Activated CD4-positive, alpha-beta T cell treated with anti-CD3 and anti-CD28 coated beads for 36 hours (primary cell): ENCODE measurements at regions not wholly inside any gene's neighbourhood (a gene's known extent, or its start where the extent isn't known, plus 50 kb on each side); places are given as distances from the start of the nearest gene placed in this dataset.
"Not testable (repeated sequence)": the region's sequence is repeated elsewhere in the genome, so short reads cannot be mapped to it uniquely, and the experiment has no call there.

Source experiments
- ATAC-seq: fragments of 200-7000 bp; cut with Tn5 transposase; one replicate; pipeline ENCODE4 v1.10.0; 2021; ENCODE audit warnings: mild to moderate bottlenecking, moderate library complexity
- CTCF ChIA-PET: fragments of 350-600 bp; sonication (Branson Sonifier 250); formaldehyde crosslinking; loops from one replicate; lab custom pipeline; 2021; ENCODE audit warnings: antibody characterized with exemption; lab: Charles Lee
- POLR2A ChIA-PET: fragments of 350-600 bp; sonication (Branson Sonifier 250); formaldehyde crosslinking; loops from one replicate; lab custom pipeline; 2021; ENCODE audit warnings: antibody characterized with exemption, inconsistent platforms; lab: Charles Lee
- DNase-seq: peaks from one replicate; pipeline ENCODE4 v3.0.0-alpha.2; 2020
- H3K27ac Mint-ChIP-seq: one replicate; pipeline ENCODE4 v1.8.0; 2021; ENCODE audit warnings: mixed read lengths
- H3K27me3 Mint-ChIP-seq: one replicate; pipeline ENCODE4 v1.8.0; 2021; ENCODE audit warnings: mixed read lengths
- H3K36me3 Mint-ChIP-seq: one replicate; pipeline ENCODE4 v1.8.0; 2021; ENCODE audit warnings: low read depth, mixed read lengths
- H3K4me1 Mint-ChIP-seq: one replicate; pipeline ENCODE4 v1.8.0; 2021; ENCODE audit warnings: mixed read lengths
- H3K4me3 Mint-ChIP-seq: one replicate; pipeline ENCODE4 v1.8.0; 2021; ENCODE audit warnings: mild to moderate bottlenecking, moderate library complexity, mixed read lengths
- H3K9me3 Mint-ChIP-seq: one replicate; pipeline ENCODE4 v1.8.0; 2021; ENCODE audit warnings: low read depth, mixed read lengths
- intact Hi-C, 2 experiments: fragments of 100-400 bp; cut with DNase I in 1 of 2; cut with micrococcal nuclease in 1 of 2; formaldehyde crosslinking; loops; one replicate each; pipeline versions ENCODE4 v1.14.2 to v1.15.1; 2022 to 2024; cut with DNase I, micrococcal nuclease

- ATAC-seq (no peak), DNase-seq (no peak)
- intact Hi-C loops, result no loop called here
- Mint-ChIP-seq H3K4me1 (no peaks in the 10 kb centered on the region), H3K27ac (no peak overlapping the region), H3K4me3 (no peak overlapping the region), H3K27me3 (no peaks in the 10 kb centered on the region), H3K36me3 (no peaks in the 10 kb centered on the region), H3K9me3 (no peaks in the 10 kb centered on the region)
- ChIA-PET CTCF (no interaction called here), POLR2A (no interaction called here)
Measured at GRCh38 chr4:27368781-27369180, 508.1 kb downstream of the STIM2 start.

- intact Hi-C loops, result no loop called here
- DNase-seq (no peak), ATAC-seq (no peak)
- CTCF ChIA-PET, result no interaction called here
- POLR2A ChIA-PET, result no interaction called here
- Mint-ChIP-seq H3K4me3 (no peak overlapping the region), H3K9me3 (peaks cover 2% of the 10 kb centered on the region), H3K27ac (no peak overlapping the region), H3K4me1 (no peaks in the 10 kb centered on the region), H3K36me3 (no peaks in the 10 kb centered on the region), H3K27me3 (no peaks in the 10 kb centered on the region)
Measured at GRCh38 chr4:27381815-27382214, 521.2 kb downstream of the STIM2 start.

- H3K4me3 Mint-ChIP-seq, result no peak overlapping the region
- POLR2A ChIA-PET, result no interaction called here
- no peaks in the 10 kb centered on the region for H3K27me3 Mint-ChIP-seq
- intact Hi-C loops, result no loop called here
- H3K4me1 Mint-ChIP-seq, result no peaks in the 10 kb centered on the region
- H3K9me3 Mint-ChIP-seq, result no peaks in the 10 kb centered on the region
- H3K36me3 Mint-ChIP-seq, result no peaks in the 10 kb centered on the region
- no peak for DNase-seq
- ATAC-seq, result no peak
- CTCF ChIA-PET, result interaction anchor here (0.5 kb wide), 1 partner anchor 265 kb away, joined by 3 read pairs; no protein-coding TSS in a partner anchor
- H3K27ac Mint-ChIP-seq, result no peak overlapping the region
Measured at GRCh38 chr4:27387711-27388110, 527.1 kb downstream of the STIM2 start.

- Mint-ChIP-seq H3K27me3 (no peaks in the 10 kb centered on the region), H3K4me3 (no peak overlapping the region), H3K9me3 (peaks cover 9% of the 10 kb centered on the region), H3K36me3 (no peaks in the 10 kb centered on the region), H3K4me1 (no peaks in the 10 kb centered on the region), H3K27ac (no peak overlapping the region)
- CTCF ChIA-PET, result interaction anchor here (0.9 kb wide), 1 partner anchor 349 kb away, joined by 3 read pairs; no protein-coding TSS in a partner anchor
- POLR2A ChIA-PET, result no interaction called here
- no peak for ATAC-seq
- intact Hi-C loops, result no loop called here
- no peak for DNase-seq
Measured at GRCh38 chr4:27397886-27398285, 537.2 kb downstream of the STIM2 start.

- H3K9me3 Mint-ChIP-seq, result peaks cover 9% of the 10 kb centered on the region
- no peak for ATAC-seq
- H3K36me3 Mint-ChIP-seq, result no peaks in the 10 kb centered on the region
- no peaks in the 10 kb centered on the region for H3K27me3 Mint-ChIP-seq
- no peak overlapping the region for H3K4me3 Mint-ChIP-seq
- ChIA-PET CTCF (no interaction called here), POLR2A (no interaction called here)
- H3K4me1 Mint-ChIP-seq, result no peaks in the 10 kb centered on the region
- intact Hi-C loops, result no loop called here
- DNase-seq, result no peak
- H3K27ac Mint-ChIP-seq, result no peak overlapping the region
Measured at GRCh38 chr4:27398631-27399310, 538.1 kb downstream of the STIM2 start.

GRCh38 chr4:27407616-27408015 is 547.0 kb downstream of the STIM2 start:
- no peak overlapping the region for H3K27ac Mint-ChIP-seq
- H3K4me3 Mint-ChIP-seq, result no peak overlapping the region
- H3K4me1 Mint-ChIP-seq, result no peaks in the 10 kb centered on the region
- H3K9me3 Mint-ChIP-seq, result peaks cover 10% of the 10 kb centered on the region
- ChIA-PET CTCF (no interaction called here), POLR2A (no interaction called here)
- ATAC-seq, result no peak
- H3K36me3 Mint-ChIP-seq, result no peaks in the 10 kb centered on the region
- intact Hi-C loops, result no loop called here
- H3K27me3 Mint-ChIP-seq, result no peaks in the 10 kb centered on the region
- DNase-seq, result no peak

- Mint-ChIP-seq H3K27ac (no peak overlapping the region), H3K4me1 (no peaks in the 10 kb centered on the region), H3K27me3 (no peaks in the 10 kb centered on the region), H3K9me3 (peaks cover 14% of the 10 kb centered on the region), H3K4me3 (no peak overlapping the region), H3K36me3 (no peaks in the 10 kb centered on the region)
- intact Hi-C loops, result no loop called here
- ATAC-seq, result no peak
- ChIA-PET POLR2A (no interaction called here), CTCF (interaction anchor here (0.6 kb wide), 1 partner anchor 45 kb away, joined by 3 read pairs; no protein-coding TSS in a partner anchor)
- no peak for DNase-seq
Measured at GRCh38 chr4:27412613-27413012, 552.0 kb downstream of the STIM2 start.

GRCh38 chr4:27414887-27415731 is 554.5 kb downstream of the STIM2 start:
- Mint-ChIP-seq H3K4me3 (no peak overlapping the region), H3K9me3 (peaks cover 16% of the 10 kb centered on the region), H3K36me3 (no peaks in the 10 kb centered on the region), H3K4me1 (no peaks in the 10 kb centered on the region), H3K27ac (no peak overlapping the region), H3K27me3 (no peaks in the 10 kb centered on the region)
- ChIA-PET POLR2A (no interaction called here), CTCF (no interaction called here)
- ATAC-seq (no peak), DNase-seq (no peak)
- intact Hi-C loops, result no loop called here

GRCh38 chr4:27428661-27429060 is 568.0 kb downstream of the STIM2 start:
- no peaks in the 10 kb centered on the region for H3K27me3 Mint-ChIP-seq
- CTCF ChIA-PET, result no interaction called here
- intact Hi-C loops, result no loop called here
- POLR2A ChIA-PET, result no interaction called here
- H3K36me3 Mint-ChIP-seq, result no peaks in the 10 kb centered on the region
- no peaks in the 10 kb centered on the region for H3K9me3 Mint-ChIP-seq
- DNase-seq (no peak), ATAC-seq (no peak)
- H3K4me3 Mint-ChIP-seq, result no peak overlapping the region
- no peaks in the 10 kb centered on the region for H3K4me1 Mint-ChIP-seq
- no peak overlapping the region for H3K27ac Mint-ChIP-seq

GRCh38 chr4:27429364-27429871 is 568.8 kb downstream of the STIM2 start:
- intact Hi-C loops, result no loop called here
- Mint-ChIP-seq H3K36me3 (no peaks in the 10 kb centered on the region), H3K4me1 (no peaks in the 10 kb centered on the region), H3K4me3 (no peak overlapping the region), H3K9me3 (peaks cover 4% of the 10 kb centered on the region), H3K27ac (no peak overlapping the region), H3K27me3 (no peaks in the 10 kb centered on the region)
- CTCF ChIA-PET, result no interaction called here
- no peak for ATAC-seq
- POLR2A ChIA-PET, result no interaction called here
- DNase-seq, result no peak

- H3K4me1 Mint-ChIP-seq, result no peaks in the 10 kb centered on the region
- H3K4me3 Mint-ChIP-seq, result no peak overlapping the region
- ChIA-PET CTCF (no interaction called here), POLR2A (no interaction called here)
- no peaks in the 10 kb centered on the region for H3K27me3 Mint-ChIP-seq
- no peak overlapping the region for H3K27ac Mint-ChIP-seq
- intact Hi-C loops, result no loop called here
- DNase-seq (no peak), ATAC-seq (no peak)
- peaks cover 2% of the 10 kb centered on the region for H3K9me3 Mint-ChIP-seq
- no peaks in the 10 kb centered on the region for H3K36me3 Mint-ChIP-seq
Measured at GRCh38 chr4:27442146-27442545, 581.5 kb downstream of the STIM2 start.

GRCh38 chr4:27442661-27443060 is 582.0 kb downstream of the STIM2 start:
- DNase-seq, H3K27me3 Mint-ChIP-seq, H3K27ac Mint-ChIP-seq, H3K36me3 Mint-ChIP-seq, ATAC-seq, POLR2A ChIA-PET, intact Hi-C loops, CTCF ChIA-PET, H3K4me1 Mint-ChIP-seq, H3K4me3 Mint-ChIP-seq, H3K9me3 Mint-ChIP-seq: not testable (repeated sequence)
